ENCODE measurements at regions not wholly inside any gene's neighbourhood (a gene's known extent, or its start where the extent isn't known, plus 50 kb on each side); places are given as distances from the start of the nearest gene placed in this dataset.

- Histone ChIP-seq H3K27ac (no peak overlapping the region), H3K4me3 (no peak overlapping the region), H3K36me3 (no peaks in the 10 kb centered on the region), H3K27me3 (no peaks in the 10 kb centered on the region), H3K9me3 (no peaks in the 10 kb centered on the region), H3K4me1 (peaks cover 21% of the 10 kb centered on the region)
- intact Hi-C loops (cut with DNase I), result no loop called here
- ATAC-seq (no peak), DNase-seq (no peak)
- no peak for TF ChIP-seq CTCF (IDR thresholded peaks at IDR 0.05)
Measured at GRCh38 chr9:134228649-134229048, 64.3 kb upstream of the RNU6ATAC start.

- TF ChIP-seq CTCF (IDR thresholded peaks at IDR 0.05), result no peak
- no peak for ATAC-seq
- no peaks in the 10 kb centered on the region for H3K27me3 ChIP-seq
- peaks cover 21% of the 10 kb centered on the region for H3K4me1 ChIP-seq
- intact Hi-C loops (cut with DNase I), result no loop called here
- no peaks in the 10 kb centered on the region for H3K9me3 ChIP-seq
- H3K4me3 ChIP-seq, result no peak overlapping the region
- DNase-seq, result no peak
- H3K36me3 ChIP-seq, result no peaks in the 10 kb centered on the region
- no peak overlapping the region for H3K27ac ChIP-seq
Measured at GRCh38 chr9:134229466-134230091, 65.2 kb upstream of the RNU6ATAC start.

DNA sequence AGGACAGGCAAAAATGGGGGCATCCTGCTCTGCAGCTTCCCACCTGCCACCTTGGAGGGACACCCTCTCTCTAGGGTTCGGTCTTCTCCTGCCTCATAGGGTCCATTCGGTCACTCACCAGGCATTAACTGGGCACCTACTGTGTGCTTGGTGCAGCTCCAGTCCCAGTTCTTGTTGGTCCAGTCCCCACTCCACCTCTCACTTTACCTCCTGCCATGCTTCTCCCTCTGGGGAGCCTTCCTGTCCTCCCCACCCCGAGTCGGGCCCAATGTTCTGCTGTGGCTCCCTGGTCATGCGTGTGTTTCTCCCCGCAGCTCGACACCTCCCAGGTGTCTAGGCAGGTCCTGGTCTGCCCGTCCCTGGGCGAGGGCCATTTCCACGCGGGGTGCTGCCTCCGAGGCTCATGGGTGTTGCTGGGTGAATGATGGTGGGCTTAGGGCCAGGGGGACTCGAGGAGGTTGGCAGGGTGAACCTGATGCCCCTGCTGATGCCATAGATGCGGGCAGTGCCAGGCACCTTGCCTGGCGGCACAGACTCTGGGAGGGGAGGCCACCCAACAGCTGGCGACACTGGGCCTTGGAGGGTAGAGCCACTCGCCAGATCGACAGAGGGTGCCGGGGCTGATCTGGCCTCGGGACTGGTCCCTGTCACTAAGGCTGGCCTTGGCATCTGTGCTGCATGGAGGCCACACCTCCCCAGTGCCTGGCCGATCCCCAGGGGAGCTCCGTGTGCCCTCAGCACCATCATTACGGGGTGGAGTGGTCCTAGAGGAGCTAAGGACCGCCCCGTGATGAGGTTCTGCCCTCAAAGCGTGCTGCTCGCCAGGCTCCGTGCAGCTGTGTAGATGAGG is 66.0 kb upstream of the RNU6ATAC start:
- Histone ChIP-seq H3K9me3 (no peaks in the 10 kb centered on the region), H3K36me3 (no peaks in the 10 kb centered on the region), H3K4me1 (peaks cover 21% of the 10 kb centered on the region), H3K4me3 (no peak overlapping the region), H3K27ac (peak overlapping the region; percentile 71), H3K27me3 (no peaks in the 10 kb centered on the region)
- ATAC-seq (no peak), DNase-seq (no peak)
- TF ChIP-seq CTCF (IDR thresholded peaks at IDR 0.05), result no peak
- intact Hi-C loops (cut with DNase I), result no loop called here

GRCh38 chr9:134230942-134231325 is 66.6 kb upstream of the RNU6ATAC start:
- no peaks in the 10 kb centered on the region for H3K36me3 ChIP-seq
- peaks cover 24% of the 10 kb centered on the region for H3K4me1 ChIP-seq
- no peak for TF ChIP-seq CTCF (IDR thresholded peaks at IDR 0.05)
- intact Hi-C loops (cut with DNase I), result no loop called here
- peak overlapping the region; percentile 71 for H3K27ac ChIP-seq
- no peaks in the 10 kb centered on the region for H3K9me3 ChIP-seq
- no peaks in the 10 kb centered on the region for H3K27me3 ChIP-seq
- ATAC-seq (no peak), DNase-seq (no peak)
- no peak overlapping the region for H3K4me3 ChIP-seq

- peak overlapping the region; percentile 71 for H3K27ac ChIP-seq
- intact Hi-C loops (cut with DNase I), result no loop called here
- H3K27me3 ChIP-seq, result no peaks in the 10 kb centered on the region
- no peaks in the 10 kb centered on the region for H3K36me3 ChIP-seq
- no peak overlapping the region for H3K4me3 ChIP-seq
- H3K4me1 ChIP-seq, result peaks cover 26% of the 10 kb centered on the region
- no peaks in the 10 kb centered on the region for H3K9me3 ChIP-seq
- no peak for TF ChIP-seq CTCF (IDR thresholded peaks at IDR 0.05)
- ATAC-seq (no peak), DNase-seq (no peak)
Measured at GRCh38 chr9:134231330-134231745, 67.0 kb upstream of the RNU6ATAC start.
